ENCODE measurements at regions not wholly inside any gene's neighbourhood (a gene's known extent, or its start where the extent isn't known, plus 50 kb on each side); places are given as distances from the start of the nearest gene placed in this dataset.

DNA sequence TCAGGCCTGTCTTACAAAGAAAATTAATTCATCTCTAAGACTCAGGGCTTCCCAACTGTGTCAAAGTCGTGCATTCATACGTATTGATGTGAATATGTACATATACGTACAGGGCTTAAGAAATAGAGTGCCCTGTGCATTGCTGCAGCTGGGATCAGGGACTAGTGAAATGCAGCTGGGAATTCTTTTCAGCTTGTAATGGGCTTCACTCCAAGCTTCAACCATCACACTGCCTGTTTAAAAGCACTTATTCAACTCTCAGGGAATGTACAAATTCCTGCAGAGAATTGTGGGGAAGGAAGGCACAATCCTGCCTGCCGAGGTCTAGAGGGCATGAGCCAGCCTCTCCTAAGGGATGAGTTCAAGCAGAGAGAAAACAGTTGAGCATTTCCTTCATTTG lies 59.6 kb upstream of the MAN2A1 start:
- TF ChIP-seq CTCF (IDR thresholded peaks at IDR 0.05) (no peak), ZFX (IDR thresholded peaks at IDR 0.05; ENCODE audit: borderline replicate concordance) (no peak)
